Lower lobe of right lung (tissue), 2 donors: ENCODE measurements at regions not wholly inside any gene's neighbourhood (a gene's known extent, or its start where the extent isn't known, plus 50 kb on each side); places are given as distances from the start of the nearest gene placed in this dataset.

Source experiments
- ATAC-seq, 2 donors: fragments of 200-7000 bp; cut with Tn5 transposase; one replicate each; pipeline ENCODE4 v1.9.1; 2020 to 2022; ENCODE audit warnings: mild to moderate bottlenecking in 2 of 2, moderate library complexity in 2 of 2
- DNase-seq: peaks from one replicate; pipeline ENCODE4 v3.0.0-alpha.2; 2020
- H3K27ac ChIP-seq: fragments of 200-600 bp; one replicate; pipeline ENCODE4 v1.8.0; 2022
- H3K27me3 ChIP-seq: fragments of 200-600 bp; one replicate; pipeline ENCODE4 v1.8.0; 2022; ENCODE audit warnings: low read depth
- H3K36me3 ChIP-seq: fragments of 200-600 bp; one replicate; pipeline ENCODE4 v1.8.0; 2022; ENCODE audit warnings: mild to moderate bottlenecking
- H3K4me1 ChIP-seq: fragments of 200-600 bp; one replicate; pipeline ENCODE4 v1.8.0; 2022
- H3K4me3 ChIP-seq: fragments of 200-600 bp; one replicate; pipeline ENCODE4 v1.8.0; 2022; ENCODE audit warnings: mild to moderate bottlenecking
- H3K9me3 ChIP-seq: fragments of 200-600 bp; one replicate; pipeline ENCODE4 v1.8.0; 2022
- CTCF ChIP-seq: fragments of 200-600 bp; IDR thresholded peaks from one replicate; pipeline ENCODE4 v1.8.0; 2022; ENCODE audit warnings: antibody characterized with exemption, mild to moderate bottlenecking
- intact Hi-C: fragments of 100-400 bp; cut with DNase I; formaldehyde crosslinking; loops from one replicate; pipeline ENCODE4 v1.11.0; 2022
- donor health status: DM: no; HTN: yes; CAD: no; lungs with severe emphysema.

- no peak for TF ChIP-seq CTCF
- no peak for ATAC-seq
- no peak for DNase-seq
- intact Hi-C loops: no loop called here
- no peaks in the 10 kb centered on the region for H3K4me1 ChIP-seq
- no peaks in the 10 kb centered on the region for H3K36me3 ChIP-seq
- no peaks in the 10 kb centered on the region for H3K9me3 ChIP-seq
- H3K27ac ChIP-seq: no peak overlapping the region
- no peaks in the 10 kb centered on the region for H3K27me3 ChIP-seq
- H3K4me3 ChIP-seq: no peak overlapping the region
Observed at GRCh38 chr5:8247049-8247899, 378.3 kb downstream of the MTRR start.

GRCh38 chr5:8253376-8253775, 384.4 kb downstream of the MTRR start:
- Histone ChIP-seq H3K27ac (no peak overlapping the region), H3K4me1 (no peaks in the 10 kb centered on the region), H3K36me3 (no peaks in the 10 kb centered on the region), H3K4me3 (no peak overlapping the region), H3K9me3 (no peaks in the 10 kb centered on the region), H3K27me3 (no peaks in the 10 kb centered on the region)
- no peak for TF ChIP-seq CTCF
- ATAC-seq: no peak
- intact Hi-C loops: no loop called here
- DNase-seq: no peak

GRCh38 chr5:8254674-8255073, 385.7 kb downstream of the MTRR start:
- DNase-seq: no peak
- H3K27me3 ChIP-seq: no peaks in the 10 kb centered on the region
- no peaks in the 10 kb centered on the region for H3K36me3 ChIP-seq
- no peaks in the 10 kb centered on the region for H3K9me3 ChIP-seq
- H3K4me3 ChIP-seq: no peak overlapping the region
- H3K4me1 ChIP-seq: no peaks in the 10 kb centered on the region
- TF ChIP-seq CTCF: no peak
- no peak for ATAC-seq
- intact Hi-C loops: no loop called here
- H3K27ac ChIP-seq: no peak overlapping the region

- no peak for TF ChIP-seq CTCF
- Histone ChIP-seq H3K4me1 (no peaks in the 10 kb centered on the region), H3K9me3 (no peaks in the 10 kb centered on the region), H3K27ac (no peak overlapping the region), H3K4me3 (no peak overlapping the region), H3K36me3 (no peaks in the 10 kb centered on the region), H3K27me3 (no peaks in the 10 kb centered on the region)
- DNase-seq (no peak), ATAC-seq (no peak)
- intact Hi-C loops: no loop called here
Observed at GRCh38 chr5:8258801-8259200, 389.9 kb downstream of the MTRR start.

GRCh38 chr5:8270246-8270645, 401.3 kb downstream of the MTRR start:
- Histone ChIP-seq H3K36me3 (no peaks in the 10 kb centered on the region), H3K27me3 (no peaks in the 10 kb centered on the region), H3K9me3 (no peaks in the 10 kb centered on the region), H3K4me3 (no peak overlapping the region), H3K4me1 (no peaks in the 10 kb centered on the region), H3K27ac (no peak overlapping the region)
- intact Hi-C loops: no loop called here
- no peak for DNase-seq
- TF ChIP-seq CTCF: no peak
- ATAC-seq: no peak
